GM23248 (cell line): ENCODE measurements at regions not wholly inside any gene's neighbourhood (a gene's known extent, or its start where the extent isn't known, plus 50 kb on each side); places are given as distances from the start of the nearest gene placed in this dataset.

ENCODE experiments used
- EZH2 ChIP-seq: fragments of 200-600 bp; sonication (generic); IDR thresholded peaks from 2 replicates; pipeline ENCODE4 v1.6.1; 2018; ENCODE audit warnings: antibody characterized with exemption, mild to moderate bottlenecking; ENCODE audit not compliant: insufficient read depth, poor library complexity, severe bottlenecking
- EZH2phosphoT487 ChIP-seq: fragments of 200-600 bp; sonication (generic); IDR thresholded peaks from 2 replicates; pipeline ENCODE4 v1.6.1; 2018; ENCODE audit warnings: antibody characterized with exemption, moderate library complexity, mild to moderate bottlenecking, low read depth; ENCODE audit not compliant: insufficient read depth

DNA sequence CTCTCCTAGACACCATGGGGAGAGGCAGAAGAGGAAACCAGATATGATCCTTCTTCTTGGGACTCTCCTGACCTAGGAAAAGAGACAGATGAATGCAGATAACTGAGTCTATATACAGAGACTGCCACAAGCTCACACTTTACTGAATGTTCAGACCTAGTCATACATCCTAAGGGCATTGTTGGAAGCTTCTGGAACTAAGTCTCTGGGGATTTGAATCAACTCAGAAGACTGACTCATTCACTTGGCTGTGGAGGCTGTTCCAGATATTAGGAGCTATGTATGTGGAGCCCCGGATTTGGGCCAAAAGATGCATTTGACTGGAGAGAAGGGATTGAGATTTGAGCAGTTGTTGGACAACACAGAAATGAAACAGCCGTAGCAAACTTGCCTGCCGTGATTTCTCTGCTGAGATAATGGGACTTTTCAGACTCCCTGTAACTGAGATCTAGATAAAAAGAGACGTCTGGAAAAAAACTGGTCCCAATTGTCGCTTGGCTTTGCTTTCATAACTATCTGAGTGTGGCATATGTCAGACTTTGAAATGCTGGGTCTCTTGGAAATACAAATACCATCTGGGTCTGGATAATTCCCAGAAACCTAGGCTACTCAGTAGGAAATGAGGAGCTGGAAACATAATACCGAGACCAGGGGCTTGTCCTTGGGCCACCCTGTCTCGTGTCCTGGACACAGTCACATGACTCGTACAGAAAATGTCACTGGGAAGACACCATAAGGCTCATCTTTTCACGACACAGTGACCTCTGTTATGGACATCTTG lies 396.8 kb downstream of the NUAK1 start:
- TF ChIP-seq EZH2 (no peak), EZH2phosphoT487 (no peak)
